Tibial nerve (tissue), 4 donors: ENCODE measurements at regions not wholly inside any gene's neighbourhood (a gene's known extent, or its start where the extent isn't known, plus 50 kb on each side); places are given as distances from the start of the nearest gene placed in this dataset.

Source experiments
- DNase-seq, 2 donors: peaks; one replicate each; pipeline ENCODE4 v3.0.0-alpha.2; 2019; ENCODE audit warnings: low spot score in 2 of 2
- H3K27ac ChIP-seq, 4 donors: fragments of 200-600 bp; sonication (generic) in 3 of 4; one replicate each; pipeline ENCODE4 v1.5.1; 2017 to 2019; ENCODE audit warnings: mild to moderate bottlenecking in 1 of 4
- H3K27me3 ChIP-seq, 2 donors: fragments of 200-600 bp; sonication (generic) in 1 of 2; one replicate each; pipeline versions ENCODE4 v1.5.1 to v1.6.0; 2017 to 2019
- H3K36me3 ChIP-seq, 3 donors: fragments of 200-600 bp; sonication (generic); one replicate each; pipeline ENCODE4 v1.5.1; 2018 to 2019
- H3K4me1 ChIP-seq, 4 donors: fragments of 200-600 bp; sonication (generic) in 3 of 4; one replicate each; pipeline ENCODE4 v1.5.1; 2017 to 2019
- H3K4me3 ChIP-seq, 4 donors: fragments of 200-600 bp; sonication (generic) in 3 of 4; one replicate each; pipeline ENCODE4 v1.5.1; 2017 to 2019; ENCODE audit warnings: mild to moderate bottlenecking in 1 of 4, moderate library complexity in 1 of 4
- H3K9me3 ChIP-seq, 4 donors: fragments of 200-600 bp; sonication (generic) in 3 of 4; one replicate each; pipeline ENCODE4 v1.5.1; 2017 to 2019
- CTCF ChIP-seq, 5 experiments: fragments of 200-600 bp in 3 of 5; fragments of 450-650 bp in 2 of 5; sonication (generic) in 3 of 5; IDR thresholded peaks; one replicate each; pipeline ENCODE4 v1.5.1; 2016 to 2019; ENCODE audit warnings: antibody characterized with exemption in 5 of 5, mild to moderate bottlenecking in 3 of 5, moderate library complexity in 2 of 5
- EP300 ChIP-seq, 2 donors: sonication (generic); formaldehyde crosslinking; IDR thresholded peaks; one replicate each; pipeline ENCODE4 v1.6.1; 2017; ENCODE audit warnings: antibody characterized with exemption in 2 of 2, mild to moderate bottlenecking in 1 of 2
- POLR2A ChIP-seq, 2 donors: fragments of 450-650 bp; IDR thresholded peaks; one replicate each; pipeline ENCODE4 v1.6.1; 2017; ENCODE audit warnings: antibody characterized with exemption in 2 of 2, mild to moderate bottlenecking in 2 of 2, moderate library complexity in 2 of 2
- WGBS, 2 donors: methylation state at CpG; one replicate each; pipeline ENCODE4 v1.1.5; 2018; 5-methylcytosine and 5-hydroxymethylcytosine counted together

- DNase-seq = no peak
- TF ChIP-seq CTCF (IDR thresholded peaks at IDR 0.05) = no peak
- no peak for TF ChIP-seq EP300 (IDR thresholded peaks at IDR 0.05)
- no peak for TF ChIP-seq POLR2A (IDR thresholded peaks at IDR 0.05)
- Histone ChIP-seq H3K36me3 (no peaks in the 10 kb centered on the region), H3K27me3 (no peaks in the 10 kb centered on the region), H3K27ac (no peak overlapping the region), H3K4me1 (no peaks in the 10 kb centered on the region), H3K4me3 (no peak overlapping the region), H3K9me3 (no peaks in the 10 kb centered on the region)
- 62 to 89% methylated on average over 1 of the region's 1 CpG for WGBS, 2 donors
Measured at GRCh38 chr9:90062982-90063381, 458.2 kb downstream of the GADD45G start.

GRCh38 chr9:90064248-90064647, 459.4 kb downstream of the GADD45G start:
- DNase-seq = no peak
- 44 to 48% methylated on average over 2 of the region's 2 CpGs for WGBS, 2 donors
- Histone ChIP-seq H3K4me3 (no peak overlapping the region), H3K4me1 (no peaks in the 10 kb centered on the region), H3K36me3 (no peaks in the 10 kb centered on the region), H3K27ac (no peak overlapping the region), H3K27me3 (no peaks in the 10 kb centered on the region), H3K9me3 (no peaks in the 10 kb centered on the region)
- TF ChIP-seq POLR2A (IDR thresholded peaks at IDR 0.05) (no peak), EP300 (IDR thresholded peaks at IDR 0.05) (no peak), CTCF (IDR thresholded peaks at IDR 0.05) (no peak)

- no peaks in the 10 kb centered on the region for H3K36me3 ChIP-seq
- H3K27me3 ChIP-seq = no peaks in the 10 kb centered on the region
- H3K4me1 ChIP-seq = no peaks in the 10 kb centered on the region
- no peak overlapping the region for H3K4me3 ChIP-seq
- 82 to 86% methylated on average over 3 of the region's 3 CpGs for WGBS, 2 donors
- H3K9me3 ChIP-seq = no peaks in the 10 kb centered on the region
- TF ChIP-seq POLR2A (IDR thresholded peaks at IDR 0.05) (no peak), EP300 (IDR thresholded peaks at IDR 0.05) (no peak), CTCF (IDR thresholded peaks at IDR 0.05) (no peak)
- H3K27ac ChIP-seq = no peak overlapping the region
- DNase-seq = no peak
Measured at GRCh38 chr9:90064971-90065370, 460.2 kb downstream of the GADD45G start.

GRCh38 chr9:90065851-90066250, 461.0 kb downstream of the GADD45G start:
- Histone ChIP-seq H3K9me3 (no peaks in the 10 kb centered on the region), H3K36me3 (no peaks in the 10 kb centered on the region), H3K4me3 (no peak overlapping the region), H3K27me3 (no peaks in the 10 kb centered on the region), H3K4me1 (no peaks in the 10 kb centered on the region), H3K27ac (no peak overlapping the region)
- no peak for DNase-seq
- WGBS, 2 donors = 85 to 92% methylated on average over 2 of the region's 2 CpGs
- TF ChIP-seq EP300 (IDR thresholded peaks at IDR 0.05) (no peak), CTCF (IDR thresholded peaks at IDR 0.05) (no peak), POLR2A (IDR thresholded peaks at IDR 0.05) (no peak)

GRCh38 chr9:90069085-90069484, 464.3 kb downstream of the GADD45G start:
- TF ChIP-seq POLR2A (IDR thresholded peaks at IDR 0.05) (no peak), EP300 (IDR thresholded peaks at IDR 0.05) (no peak), CTCF (IDR thresholded peaks at IDR 0.05) (no peak)
- H3K4me3 ChIP-seq = no peak overlapping the region
- WGBS, 2 donors = 89 to 91% methylated on average over 2 of the region's 2 CpGs
- H3K27ac ChIP-seq = no peak overlapping the region
- H3K4me1 ChIP-seq = no peaks in the 10 kb centered on the region
- peaks cover 0 to 4% of the 10 kb centered on the region in 2 donors for H3K27me3 ChIP-seq
- no peaks in the 10 kb centered on the region for H3K9me3 ChIP-seq
- DNase-seq = no peak
- H3K36me3 ChIP-seq = no peaks in the 10 kb centered on the region
